Hematopoietic multipotent progenitor cell (in vitro differentiated cells): ENCODE measurements at regions not wholly inside any gene's neighbourhood (a gene's known extent, or its start where the extent isn't known, plus 50 kb on each side); places are given as distances from the start of the nearest gene placed in this dataset.
"Not testable (repeated sequence)": the region's sequence is repeated elsewhere in the genome, so short reads cannot be mapped to it uniquely, and the experiment has no call there.

Experiments used
- DNase-seq, 3 donors: peaks; one replicate each; pipeline ENCODE4 v3.0.0-alpha.2; 2011 to 2015; ENCODE audit warnings: low read depth in 2 of 3, low spot score in 2 of 3

GRCh38 chrX:47776292-47777006 is 60.3 kb upstream of the ZNF81 start:
- DNase-seq, result no peak

DNA sequence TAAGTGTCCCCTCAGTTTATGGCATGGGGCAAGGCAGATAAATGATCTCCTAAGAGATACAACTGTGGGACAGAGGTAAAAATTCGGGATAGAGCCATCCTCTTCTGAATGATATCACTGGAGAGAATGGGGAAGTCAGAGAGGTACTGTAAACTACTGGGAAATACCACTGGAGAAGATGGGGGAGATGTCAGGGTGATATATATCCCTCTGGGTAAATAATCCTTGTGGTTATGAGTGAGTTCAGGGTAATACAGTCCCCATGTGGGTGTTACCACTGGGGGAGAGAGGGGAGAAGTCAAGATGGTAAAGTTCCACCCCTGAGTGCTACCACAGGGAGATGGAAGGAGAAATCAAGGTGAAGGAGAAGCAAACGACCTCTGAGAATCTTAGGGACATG is 63.9 kb upstream of the ZNF81 start:
- DNase-seq, result no peak

DNA sequence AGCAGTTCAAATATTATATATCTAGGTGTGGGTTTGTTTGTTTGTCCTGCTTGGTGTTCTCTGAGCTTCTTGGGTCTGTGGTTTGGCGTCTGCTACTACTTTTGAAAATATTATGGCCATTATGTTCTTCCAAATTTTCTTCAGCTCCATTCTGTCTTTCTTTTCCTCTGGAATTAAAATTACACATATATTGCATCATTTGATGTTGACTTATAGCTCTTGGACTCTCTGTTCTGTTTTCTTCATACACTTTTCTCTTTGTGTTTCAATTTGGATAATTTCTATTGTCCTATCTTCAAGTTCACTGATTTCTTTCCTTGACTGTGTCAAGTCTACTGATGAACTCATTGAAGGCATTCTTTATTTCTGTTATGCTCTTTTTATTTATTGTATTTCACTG is 65.2 kb upstream of the ZNF81 start:
- no peak for DNase-seq

GRCh38 chrX:47762826-47763225 is 73.9 kb upstream of the ZNF81 start:
- DNase-seq, result not testable (repeated sequence)

DNA sequence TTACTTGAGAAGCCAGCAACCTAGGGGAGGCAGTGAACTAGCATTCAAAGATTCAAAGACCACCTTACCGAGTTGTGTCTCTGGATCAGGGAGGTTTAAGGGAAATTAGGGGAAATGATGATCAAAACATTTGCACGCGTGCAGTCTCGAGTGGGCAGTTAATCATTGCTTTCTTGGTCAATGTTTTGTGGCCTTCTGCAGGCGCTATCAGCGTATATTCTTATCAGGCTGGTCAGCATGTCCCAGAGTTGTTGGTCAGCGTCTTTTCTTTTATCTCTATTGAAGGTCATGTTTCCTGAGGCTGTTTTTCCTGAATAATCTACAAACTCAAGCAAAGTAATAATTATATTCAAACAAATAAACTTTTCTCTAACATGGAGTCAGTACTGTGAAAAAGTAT is 84.0 kb upstream of the ZNF81 start:
- DNase-seq, result no peak

- peak in 2 of 3 donors; percentile 18 to 52 for DNase-seq
Measured at GRCh38 chrX:47751670-47752069, 85.0 kb upstream of the ZNF81 start.

DNA sequence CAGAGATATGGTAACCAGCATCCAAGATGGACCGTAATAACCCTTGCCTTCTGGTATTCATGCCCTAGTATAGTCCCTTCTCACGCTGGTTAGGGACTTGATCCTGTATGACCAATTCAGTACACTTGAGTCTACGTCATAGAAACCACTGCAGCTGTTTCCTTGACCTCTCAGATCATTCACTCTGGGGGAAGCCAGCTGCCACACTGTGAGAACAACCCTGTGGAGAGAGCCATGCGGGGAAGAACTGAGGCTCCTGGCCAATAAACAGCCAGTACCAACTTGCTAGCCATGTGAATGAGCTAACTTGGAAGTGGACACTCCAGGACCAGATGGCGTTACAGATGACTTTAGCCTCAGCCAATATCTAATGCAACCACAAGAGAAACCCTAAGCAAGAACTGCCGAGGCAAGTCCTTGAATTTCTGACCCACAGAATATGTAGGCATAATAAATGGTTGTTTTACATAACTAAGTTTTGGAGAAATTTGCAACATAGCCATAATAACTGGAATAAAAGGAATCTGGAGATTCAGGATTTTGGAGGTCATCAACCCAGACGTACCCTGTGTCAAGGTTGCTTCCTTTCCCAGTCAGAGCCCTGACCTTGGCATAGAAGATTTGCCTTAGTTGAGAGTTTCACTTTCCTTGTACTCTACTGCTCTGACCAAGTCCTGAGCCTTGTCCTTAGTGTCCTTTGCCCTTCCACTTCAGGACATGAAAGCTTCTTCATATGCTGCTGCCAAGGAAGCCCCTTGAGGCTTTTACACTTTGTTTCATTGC is 87.3 kb upstream of the ZNF81 start:
- DNase-seq, result peak in 1 of 3 donors; percentile 50

- no peak for DNase-seq
Measured at GRCh38 chrX:47748576-47748975, 88.1 kb upstream of the ZNF81 start.

DNA sequence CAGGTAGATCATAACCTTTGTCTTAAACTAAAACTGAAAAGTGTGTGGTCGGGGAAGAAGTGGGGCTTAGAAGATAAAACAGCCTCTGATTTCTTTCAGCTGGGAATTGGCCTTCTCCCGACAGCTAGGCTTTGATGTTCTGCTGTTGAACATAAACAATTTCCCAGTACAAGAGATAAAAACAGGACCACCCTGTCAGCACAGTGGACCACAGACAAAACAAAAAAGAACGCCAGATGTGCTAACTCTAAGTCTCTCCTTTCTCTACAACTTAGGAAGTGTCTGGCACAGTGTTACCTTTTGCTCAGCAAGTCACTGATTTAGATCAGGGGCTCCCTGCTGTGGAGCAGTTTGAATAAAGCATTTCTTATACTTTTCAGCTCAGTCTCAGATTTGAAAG is 87.5 kb upstream of the UXT start:
- no peak for DNase-seq

DNA sequence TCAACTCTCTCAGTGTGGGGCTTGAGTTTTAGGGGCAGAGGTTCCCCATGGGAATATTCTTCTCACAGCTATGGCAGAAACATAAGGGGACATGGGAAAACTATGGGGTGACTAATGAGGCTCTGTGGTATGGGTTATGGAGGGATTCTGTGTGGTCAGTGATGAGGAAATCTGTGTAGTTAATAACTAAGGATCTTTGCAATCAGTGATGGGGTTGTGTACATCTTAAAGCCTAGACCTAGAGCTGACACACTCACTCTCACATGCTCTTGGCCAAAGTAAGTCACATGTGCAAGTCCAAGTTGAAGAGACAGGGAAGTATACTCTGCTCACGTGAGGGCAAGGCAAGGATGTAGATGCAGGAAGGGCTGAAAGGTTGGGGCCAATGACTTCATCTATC is 86.4 kb upstream of the UXT start:
- DNase-seq, result no peak

GRCh38 chrX:47743504-47743903 is 84.5 kb upstream of the UXT start:
- DNase-seq, result no peak

DNA sequence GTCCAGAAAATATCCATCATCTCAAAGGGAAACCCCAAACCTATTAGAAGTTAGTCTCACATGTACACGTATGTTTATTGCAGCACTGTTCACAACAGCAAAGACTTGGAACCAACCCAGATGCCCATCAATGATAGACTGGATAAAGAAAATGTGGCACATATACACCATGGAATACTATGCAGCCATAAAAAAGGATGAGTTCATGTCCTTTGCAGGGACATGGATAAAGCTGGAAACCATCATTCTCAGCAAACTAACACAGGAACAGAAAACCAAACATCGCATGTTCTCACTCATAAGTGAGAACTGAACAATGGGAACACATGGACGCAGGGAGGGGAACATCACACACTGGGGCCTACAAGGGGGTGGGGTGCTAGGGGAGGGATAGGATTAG is 79.9 kb upstream of the UXT start:
- not testable (repeated sequence) for DNase-seq

GRCh38 chrX:47723689-47724088 is 64.7 kb upstream of the UXT start:
- no peak for DNase-seq

DNA sequence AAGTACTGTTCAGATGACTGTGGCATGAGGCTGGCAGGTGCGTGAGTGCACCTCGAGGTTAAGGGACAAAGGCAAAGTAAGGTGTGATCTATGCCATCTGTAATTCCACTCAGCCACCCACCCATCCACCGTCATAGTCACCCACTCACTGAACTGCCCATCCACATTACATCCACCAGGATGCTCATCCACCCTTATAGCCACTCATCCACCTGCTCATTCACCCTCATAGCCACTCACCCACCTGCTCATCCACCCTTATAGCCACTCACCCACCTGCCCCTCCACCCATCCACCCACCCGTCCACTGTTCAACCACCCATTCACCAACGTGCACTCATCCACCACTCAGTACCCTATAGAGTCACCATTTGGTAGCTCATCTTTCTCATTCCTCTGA is 64.1 kb upstream of the UXT start:
- DNase-seq, result no peak

DNA sequence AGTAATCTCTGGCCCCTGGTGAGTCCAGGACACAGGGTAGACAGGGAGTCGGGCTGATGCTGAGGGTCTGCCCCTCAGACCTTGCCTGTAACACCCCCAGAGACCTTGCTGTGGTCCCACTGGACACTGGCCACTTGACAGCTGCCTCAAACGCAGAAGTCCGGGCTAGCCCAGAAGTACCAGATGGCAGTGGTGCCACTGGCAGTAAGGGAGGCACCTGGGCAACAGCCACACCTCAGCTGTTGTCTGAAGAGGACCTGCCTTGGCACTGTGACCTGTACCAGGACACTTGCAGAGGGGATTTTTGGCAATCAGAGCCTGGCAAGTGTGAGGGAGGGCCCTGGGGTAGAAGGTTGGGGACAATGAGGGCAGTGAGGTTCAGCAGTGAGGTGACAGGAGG is 63.3 kb upstream of the UXT start:
- DNase-seq, result no peak

DNA sequence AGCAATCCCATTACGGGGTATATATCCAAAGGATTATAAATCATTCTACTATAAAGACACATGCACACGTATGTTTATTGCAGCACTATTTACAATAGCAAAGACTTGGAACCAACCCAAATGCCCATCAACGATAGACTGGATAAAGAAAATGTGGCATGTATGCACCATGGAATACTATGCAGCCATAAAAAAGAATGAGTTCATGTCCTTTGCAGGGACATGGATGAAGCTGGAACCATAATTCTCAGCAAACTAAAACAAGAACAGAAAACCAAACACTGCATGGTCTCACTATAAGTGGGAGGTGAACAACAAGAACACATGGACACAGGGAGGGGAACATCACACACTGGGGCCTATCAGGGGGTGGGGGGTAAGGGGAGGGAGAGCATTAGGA is 56.1 kb upstream of the UXT start:
- not testable (repeated sequence) for DNase-seq

GRCh38 chrX:47712675-47713074 is 53.7 kb upstream of the UXT start:
- peak in 1 of 3 donors; percentile 9 for DNase-seq

DNA sequence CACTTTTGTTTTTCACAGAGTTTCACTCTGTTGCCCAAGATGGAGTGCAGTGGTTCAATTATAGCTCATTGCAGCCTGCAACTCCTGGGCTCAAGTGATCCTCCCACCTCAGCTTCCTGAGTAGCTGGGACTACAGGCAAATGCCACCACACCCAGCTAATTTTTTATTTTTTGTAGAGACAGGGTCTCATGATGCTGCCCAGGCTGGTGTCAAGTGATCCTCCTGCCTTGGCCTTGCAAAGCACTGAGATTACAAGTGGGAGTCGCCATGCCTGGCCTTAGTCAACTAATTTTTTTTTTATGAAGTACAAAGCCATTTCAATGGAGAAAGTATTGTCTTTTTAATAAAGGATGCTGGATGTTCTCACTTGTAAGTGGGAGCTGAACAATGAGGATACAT is 51.3 kb upstream of the UXT start:
- no peak for DNase-seq
